GM03348 (cell line): ENCODE measurements at regions not wholly inside any gene's neighbourhood (a gene's known extent, or its start where the extent isn't known, plus 50 kb on each side); places are given as distances from the start of the nearest gene placed in this dataset.
A peak's percentile ranks its signal among the peaks of the same experiment; 100 is the strongest.

Experiments used
- DNase-seq: peaks from one replicate; pipeline ENCODE4 v3.0.0; 2012; ENCODE audit warnings: low spot score

DNA sequence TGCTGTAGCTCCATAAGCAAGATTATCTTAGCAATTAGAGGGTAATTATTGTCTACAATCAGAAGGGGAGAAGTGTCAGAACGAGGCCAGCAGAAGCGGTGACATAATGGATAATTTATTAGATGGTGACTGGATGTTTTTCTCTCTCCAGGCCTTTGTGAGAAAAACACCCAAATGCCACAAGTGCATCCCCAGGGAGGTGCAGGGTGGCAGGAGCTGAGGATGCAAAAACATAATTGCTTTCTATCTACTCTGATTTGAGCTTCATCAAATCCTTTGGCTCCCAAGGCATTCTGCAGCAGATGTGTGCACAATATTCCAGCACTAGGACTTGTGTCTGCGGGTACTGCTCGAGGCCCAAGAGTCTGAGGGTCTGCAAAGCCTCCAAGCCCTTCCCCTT lies 220.1 kb upstream of the SERP2 start:
- DNase-seq: no peak

DNA sequence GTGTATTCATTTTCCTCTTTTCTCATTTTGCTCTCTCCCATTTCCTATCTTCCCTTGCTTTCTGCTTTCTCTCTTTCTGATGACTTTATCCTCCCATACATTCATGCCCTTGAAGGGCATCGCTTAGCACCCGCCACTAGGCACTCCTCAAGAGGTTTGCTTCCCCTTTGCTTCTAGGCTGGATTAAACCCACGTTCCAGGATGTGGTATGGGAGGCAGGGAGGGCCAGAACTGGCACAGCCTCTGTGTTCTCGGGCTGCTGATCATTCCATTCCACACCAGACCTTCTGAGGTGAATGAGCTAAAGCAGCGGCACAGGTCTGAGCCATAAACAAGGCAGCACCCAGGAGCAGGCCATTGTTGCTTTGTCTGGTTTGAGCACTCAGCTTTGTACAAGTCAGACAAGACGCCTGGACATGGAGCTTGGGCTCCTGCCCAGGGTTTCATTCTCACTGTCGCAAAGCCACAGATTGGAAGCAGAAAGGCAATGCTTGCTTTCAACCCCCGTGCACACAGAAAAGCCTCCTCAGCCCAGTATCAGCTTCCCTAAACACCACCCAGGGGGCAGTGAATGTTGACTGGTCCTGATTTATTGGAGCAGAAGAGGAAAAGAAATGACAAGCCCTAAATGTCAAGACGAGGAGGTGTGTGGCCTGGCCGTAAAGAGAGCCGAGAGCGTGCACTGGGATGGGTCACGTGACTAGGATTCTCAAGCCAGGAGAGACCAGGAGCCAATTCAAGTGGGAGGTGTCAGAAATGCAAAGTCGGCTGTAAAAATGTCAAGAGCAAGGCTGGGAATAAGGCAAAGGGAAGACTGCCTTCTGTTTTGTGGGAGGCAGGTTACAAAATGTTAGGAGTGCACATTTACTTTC lies 218.0 kb upstream of the SERP2 start:
- peak; percentile 60 for DNase-seq

DNA sequence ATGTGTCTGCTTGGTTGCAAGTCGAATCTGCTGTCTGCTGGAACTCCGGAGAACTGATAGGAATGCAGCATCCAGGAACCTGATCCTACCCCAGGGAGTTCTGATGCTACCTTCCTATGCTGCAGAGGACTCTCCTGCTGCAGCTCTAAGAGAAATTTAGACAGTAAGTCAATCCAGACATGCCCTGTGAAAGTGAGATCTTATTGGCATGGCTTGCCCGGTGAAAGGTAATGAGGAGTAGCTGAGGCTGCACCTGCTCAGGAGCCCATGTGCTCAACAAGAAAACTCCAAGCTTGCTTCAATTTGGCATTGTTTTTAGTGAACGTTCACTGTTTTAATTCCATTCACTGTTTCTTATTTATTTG lies 217.3 kb upstream of the SERP2 start:
- DNase-seq: no peak

DNA sequence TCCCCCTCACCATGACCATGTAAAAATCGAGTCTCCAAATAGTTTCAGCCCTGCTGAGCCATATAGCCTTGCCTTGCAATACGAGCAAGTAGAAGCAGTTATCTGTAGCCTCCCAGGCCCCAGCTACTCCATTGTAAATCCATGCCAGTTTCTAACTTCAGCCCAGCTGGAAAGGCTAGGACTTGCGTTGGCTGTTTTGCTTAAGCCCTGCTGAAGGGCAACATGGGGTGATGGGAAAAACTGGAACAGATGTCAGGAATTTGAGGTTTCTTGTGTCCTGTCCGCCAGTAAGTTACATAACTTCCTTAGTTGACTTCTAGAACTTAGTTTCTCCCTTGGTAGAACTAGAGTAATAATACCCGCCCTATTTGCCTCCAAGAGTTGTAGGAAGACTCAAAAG lies 216.0 kb upstream of the SERP2 start:
- DNase-seq: no peak

DNA sequence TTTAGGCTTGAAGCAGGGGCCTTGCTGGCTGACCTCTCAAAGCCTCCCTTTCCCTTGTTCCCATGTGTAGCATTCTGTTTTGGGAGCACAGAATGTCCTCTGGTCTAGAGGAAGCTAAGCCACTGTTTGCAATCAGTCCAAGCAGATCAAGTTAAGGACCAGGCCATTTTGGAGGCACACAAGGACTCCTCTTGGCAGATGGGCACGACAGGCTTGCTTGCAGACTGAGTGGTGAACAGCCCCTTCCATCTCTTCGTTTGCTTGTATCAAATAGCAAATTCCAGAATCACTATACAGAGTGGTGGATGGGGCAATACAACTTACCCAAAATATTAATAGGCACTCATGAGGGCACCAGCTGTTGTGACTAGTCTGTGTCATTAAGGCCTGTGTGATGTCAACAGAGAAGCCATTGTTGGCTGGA lies 215.5 kb upstream of the SERP2 start:
- no peak for DNase-seq

DNA sequence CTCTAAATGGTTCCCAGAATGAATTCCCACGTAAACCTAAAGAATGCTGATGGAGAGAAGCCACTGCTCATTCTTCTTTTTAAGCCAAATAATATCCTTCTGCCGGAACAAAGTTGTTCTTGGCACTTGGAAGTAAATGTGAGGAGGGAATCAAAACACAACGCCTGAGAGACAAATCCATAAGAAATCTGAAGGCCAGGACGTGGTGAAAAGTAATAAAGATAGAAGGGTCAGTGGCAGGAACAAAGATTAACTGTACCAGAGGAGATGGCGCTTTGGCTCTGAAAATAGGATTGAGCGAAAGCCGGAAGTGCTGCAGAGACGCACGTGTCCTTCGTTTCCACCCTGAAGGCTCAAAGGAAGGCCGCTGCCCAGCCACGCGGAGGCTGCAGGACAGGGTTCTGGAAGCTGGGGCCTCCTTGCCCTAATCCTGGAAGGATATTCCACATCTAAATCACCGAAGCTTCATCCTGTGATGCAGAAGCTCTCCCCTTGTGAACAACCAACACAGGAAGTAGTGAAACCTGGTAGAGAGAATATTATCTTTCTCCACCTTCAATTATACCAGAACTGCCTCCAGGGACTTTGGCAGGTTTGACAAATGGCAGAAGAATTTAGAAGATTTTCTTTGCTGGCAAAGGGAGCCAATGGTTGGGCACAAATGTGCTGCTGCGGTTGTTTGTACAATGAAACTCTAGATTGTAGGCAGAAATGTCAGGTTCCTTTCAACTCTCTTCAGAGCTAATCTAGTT lies 214.6 kb upstream of the SERP2 start:
- no peak for DNase-seq

DNA sequence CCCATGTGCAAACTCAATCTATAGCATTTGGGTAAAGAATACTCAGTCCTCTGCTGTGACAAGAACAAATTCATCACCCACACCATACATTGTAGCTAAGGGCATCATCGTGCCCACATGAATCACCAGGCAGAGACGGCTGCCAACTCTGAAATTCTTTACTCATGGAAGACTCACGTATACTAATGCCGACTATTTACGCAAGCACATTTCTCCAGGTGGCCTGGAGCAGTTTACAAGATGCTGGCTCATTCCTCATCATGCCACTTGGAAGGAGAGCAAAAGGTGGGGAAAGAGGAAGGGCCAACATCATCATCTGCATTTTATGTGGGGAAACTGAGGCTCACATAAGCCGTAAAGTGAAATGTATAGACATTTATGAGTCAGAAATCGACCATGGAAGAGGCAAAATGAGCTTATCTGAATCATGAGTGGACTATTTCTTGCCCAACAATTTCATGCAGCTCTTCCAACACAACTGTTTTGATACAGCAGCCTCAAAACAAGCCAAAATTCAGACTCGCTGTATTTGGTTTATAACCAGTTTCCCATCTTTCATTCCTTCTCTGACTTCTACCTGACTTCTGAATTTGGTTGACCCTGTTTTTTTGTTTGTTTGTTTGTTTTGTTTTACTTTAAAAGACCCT lies 213.9 kb upstream of the SERP2 start:
- no peak for DNase-seq

DNA sequence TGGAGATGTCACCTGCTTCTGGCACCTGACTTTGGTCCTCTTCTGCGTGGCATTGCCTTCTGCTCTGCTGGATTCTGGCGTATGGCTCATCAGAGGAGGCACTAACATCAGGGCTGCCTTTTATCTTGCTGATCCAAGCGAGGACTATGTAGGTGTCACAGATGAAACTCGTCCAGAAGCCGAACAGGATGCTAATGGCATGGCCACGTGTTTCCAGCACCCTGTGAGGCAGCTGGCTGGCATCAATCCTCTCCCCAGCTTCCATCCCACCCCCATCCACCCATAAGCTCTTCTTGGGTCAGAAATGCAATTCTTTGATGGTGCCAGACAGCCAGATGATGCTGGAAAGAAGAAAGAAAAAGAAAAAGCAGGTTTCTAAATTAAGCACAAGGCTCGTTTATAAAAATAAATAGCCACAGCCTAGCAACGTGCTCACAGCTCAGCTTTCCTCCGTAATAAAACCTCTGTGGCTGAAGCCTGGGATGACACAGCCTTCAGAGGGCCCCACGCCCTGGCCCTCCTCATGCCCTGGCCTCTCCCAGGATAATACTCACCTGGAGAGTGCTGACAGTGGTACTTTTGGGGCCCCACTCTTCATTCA lies 212.9 kb upstream of the SERP2 start:
- DNase-seq: no peak

DNA sequence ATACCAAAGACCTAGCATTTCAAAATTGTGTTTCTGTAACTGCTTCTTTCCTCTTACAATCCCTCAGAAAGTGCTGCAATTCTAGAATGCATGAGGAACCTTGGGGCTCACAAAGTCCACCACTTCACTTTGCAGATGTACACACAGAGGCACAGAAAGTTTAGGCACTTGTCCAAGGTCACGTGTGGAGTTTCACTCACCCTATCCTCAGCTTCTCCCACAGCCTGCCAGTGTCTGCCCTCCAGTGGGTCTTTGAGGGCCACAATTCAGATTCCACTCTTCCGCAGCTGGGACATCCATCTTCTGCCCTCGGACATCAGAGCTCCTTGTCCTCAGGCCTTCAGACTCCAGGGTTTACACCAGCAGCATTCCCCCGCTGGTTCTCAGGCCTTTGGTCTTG lies 210.5 kb upstream of the SERP2 start:
- DNase-seq: no peak

DNA sequence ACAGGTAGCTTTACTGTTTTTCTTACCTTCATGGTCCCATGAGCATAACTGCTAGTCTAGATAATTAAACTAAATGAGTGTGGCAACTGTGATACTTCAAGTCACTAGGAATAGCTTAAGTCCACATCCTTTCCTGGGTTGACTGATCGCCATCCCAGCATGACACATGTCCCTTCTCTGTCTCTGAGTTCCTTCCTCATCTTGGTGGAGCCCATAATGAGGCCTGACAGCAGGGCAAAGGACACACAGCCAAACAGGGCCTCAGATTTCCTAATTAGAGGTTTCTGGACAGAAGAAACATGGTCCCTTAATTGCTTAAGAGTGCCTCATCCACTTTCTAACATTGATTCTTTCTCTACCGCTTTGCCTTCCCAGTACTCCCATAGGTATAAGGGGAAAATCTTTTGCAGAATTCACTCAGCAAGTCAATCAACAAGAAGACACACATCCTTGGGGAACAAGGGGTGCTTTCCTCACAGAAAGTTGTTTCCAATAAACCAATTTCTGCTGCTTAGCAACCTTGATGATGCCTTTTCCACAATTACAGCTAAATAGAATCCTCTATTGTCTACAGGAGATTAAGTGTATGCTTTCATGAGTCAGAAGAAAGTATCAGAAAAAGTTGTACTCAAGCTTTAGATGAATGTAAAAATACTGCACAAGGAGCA lies 208.3 kb upstream of the SERP2 start:
- no peak for DNase-seq

DNA sequence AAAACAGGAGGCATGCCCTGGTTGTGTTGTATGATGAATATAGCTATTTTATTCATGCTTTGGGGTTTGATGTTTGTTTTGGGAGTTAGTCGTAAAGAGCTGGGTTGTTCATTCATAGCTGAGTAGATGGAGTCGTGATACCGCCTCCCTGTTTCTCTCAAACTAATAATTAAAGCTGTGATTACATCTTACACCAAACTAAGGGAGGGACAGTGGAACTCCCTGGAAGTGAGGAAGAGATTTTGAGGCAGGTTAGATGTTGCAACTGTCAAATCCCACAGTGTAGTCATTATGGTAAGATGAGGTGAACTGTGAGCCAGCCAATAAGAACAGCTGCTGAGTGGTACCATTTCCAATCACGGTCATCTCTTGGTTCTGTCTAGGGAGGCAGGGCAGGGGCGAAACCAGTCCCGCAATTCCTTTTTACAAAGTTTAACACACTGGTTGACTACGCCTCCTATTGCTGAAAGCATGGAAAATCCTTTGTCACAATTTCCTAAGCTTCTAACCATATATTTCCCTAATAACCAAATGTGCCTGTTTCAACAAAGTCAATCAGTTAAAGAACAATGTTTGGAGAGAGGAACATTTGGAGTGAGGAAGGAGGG lies 207.6 kb upstream of the SERP2 start:
- no peak for DNase-seq

DNA sequence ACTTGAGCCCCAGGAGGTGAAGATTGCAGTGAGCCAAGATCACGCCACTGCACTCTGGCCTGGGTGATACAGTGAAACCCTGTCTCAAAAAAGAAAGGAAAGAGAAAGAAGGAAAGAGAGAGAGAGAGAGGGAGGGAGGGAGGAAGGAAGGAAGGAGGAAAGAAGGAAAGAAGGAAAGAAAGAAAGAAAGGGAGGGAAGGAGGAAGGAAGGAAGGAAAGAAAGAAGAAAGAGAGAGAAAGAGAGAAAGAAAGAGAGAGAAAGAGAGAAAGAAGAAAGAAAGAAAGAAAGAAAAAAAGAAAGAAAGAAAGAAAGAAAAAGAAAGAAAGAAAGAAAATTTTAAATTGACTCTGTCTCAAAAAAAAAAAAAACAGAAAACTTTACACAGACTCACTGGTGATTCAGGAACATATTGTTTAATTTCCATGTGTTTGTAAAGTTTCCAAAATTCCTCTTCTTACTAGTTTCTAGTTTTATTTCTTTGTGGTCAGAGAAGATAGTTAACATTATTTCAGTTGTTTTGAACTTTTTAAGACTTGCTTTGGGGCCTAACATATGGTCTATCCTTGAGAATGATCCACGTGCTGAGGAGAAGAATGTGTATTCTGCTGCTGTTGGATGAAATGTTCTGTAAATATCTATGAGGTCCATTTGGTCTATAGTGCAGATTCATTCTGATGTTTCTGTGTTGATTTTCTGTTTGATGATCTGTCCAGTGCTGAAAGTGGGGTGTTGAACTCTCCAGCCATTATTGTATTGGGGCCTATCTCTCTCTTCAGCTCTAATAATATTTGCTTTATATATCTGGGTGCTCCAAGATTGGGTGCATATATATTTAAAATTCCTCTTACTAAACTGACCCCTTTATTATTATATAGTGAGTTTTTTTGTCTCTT lies 204.4 kb upstream of the SERP2 start:
- DNase-seq: no peak

DNA sequence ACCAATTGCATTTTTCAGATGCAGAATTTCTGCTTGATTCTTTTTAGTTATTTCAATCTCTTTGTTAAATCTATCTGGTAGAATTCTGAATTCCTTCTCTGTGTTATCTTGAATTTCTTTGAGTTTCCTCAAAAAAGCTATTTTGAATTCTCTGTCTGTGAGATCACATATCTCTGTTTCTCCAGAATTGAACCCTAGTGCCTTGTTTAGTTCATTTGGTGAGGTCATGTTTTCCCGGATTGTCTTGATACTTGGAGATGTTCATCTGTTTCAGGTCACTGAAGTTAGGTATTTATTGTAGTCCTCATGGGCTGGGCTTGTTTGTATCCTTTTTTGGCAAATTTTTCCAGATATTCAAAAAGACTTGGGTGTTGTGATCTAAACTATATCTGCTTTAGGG lies 202.9 kb upstream of the SERP2 start:
- no peak for DNase-seq

DNA sequence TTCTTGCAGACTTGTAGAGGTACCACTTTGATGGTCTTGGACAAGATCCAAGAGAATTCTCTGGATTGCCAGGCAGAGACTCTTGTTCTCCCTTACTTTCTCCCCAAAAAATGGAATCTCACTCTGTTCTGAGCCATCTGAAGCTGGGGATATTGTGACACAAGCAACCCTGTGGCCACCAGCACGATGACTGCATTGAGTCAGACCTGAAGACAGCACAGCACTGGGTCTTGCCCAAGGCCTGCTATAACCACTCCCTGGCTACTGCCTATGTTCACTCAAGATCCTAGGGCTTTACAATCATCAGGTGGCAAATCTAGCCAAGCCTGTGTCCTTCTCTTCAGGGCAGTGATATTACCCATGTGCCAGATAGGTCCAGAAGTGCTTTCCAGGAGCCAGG lies 202.5 kb upstream of the SERP2 start:
- DNase-seq: no peak

DNA sequence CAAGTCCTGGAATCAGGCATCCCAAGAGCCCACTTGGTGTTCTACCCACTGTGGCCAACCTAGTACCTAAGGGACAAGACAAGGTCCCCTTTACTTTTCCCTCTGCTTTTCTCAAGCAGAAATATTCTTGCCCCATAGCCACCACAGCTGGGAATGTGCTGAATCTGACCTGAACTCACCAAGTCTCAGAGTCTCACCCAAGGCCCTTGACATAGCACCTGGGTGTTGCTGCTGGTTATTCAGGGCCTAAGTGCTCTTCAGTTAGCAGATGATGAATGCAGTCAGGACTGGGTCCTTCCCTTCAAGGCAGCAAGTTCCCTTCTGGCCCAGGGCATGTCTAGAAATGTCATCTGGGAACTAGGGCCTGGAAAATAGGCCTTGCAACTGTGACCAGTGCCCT lies 201.8 kb upstream of the SERP2 start:
- DNase-seq: no peak

DNA sequence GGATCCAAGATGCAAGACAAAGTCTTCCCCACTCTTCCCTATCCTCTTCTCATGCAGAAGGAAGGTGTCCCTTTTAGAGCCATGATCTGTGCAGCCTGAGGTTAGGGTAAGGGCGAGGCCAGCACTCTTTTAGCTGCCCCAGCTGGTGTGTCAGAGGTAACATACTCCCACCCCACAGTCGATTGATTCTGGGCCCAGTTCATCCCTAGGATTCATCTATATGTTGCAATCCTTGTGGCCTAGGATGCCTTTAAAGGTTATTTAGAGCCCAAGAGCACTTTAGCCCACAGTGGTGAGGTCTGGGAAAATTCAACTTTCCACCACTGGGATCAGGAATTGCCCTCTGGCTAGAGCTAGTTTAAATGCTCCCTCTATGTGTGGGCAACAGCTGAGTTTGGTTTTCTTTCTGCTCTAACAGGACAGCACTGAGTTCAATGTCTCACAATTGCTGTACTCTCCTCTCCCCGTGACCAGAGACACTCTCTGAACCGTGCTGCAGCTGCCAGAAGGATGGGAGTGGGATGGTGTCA lies 201.3 kb upstream of the SERP2 start:
- DNase-seq: no peak

DNA sequence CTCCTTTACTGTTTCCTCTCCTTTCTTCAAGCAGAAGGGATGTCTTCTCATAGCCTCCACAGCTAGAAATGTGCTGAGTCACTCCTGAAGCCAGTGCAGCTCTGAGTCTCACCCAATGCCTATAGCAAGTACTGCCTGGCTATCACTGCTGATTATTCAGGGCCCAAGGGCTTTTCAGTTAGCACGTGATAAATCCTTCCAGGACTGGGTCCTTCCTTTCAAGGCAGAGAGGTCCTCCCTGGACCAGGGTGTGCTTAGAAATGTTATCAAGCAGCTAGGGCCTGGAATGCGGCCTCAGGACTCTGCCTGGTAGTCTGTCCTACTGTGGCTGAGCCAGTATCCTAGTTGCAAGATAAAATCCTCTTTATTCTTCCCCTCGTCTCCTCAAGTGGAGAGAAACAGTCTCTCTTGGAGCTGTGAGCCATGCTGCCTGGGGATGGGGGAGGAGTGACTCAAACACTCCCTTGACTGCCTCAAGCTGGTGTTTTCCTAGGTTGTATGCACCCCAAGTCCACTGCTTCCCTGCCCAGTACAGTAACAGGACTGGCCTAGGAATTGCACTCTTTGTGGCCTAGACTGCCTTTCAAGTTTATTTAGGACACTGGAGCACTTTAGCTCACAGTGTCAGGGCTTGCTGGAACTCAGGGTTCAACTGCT lies 198.7 kb upstream of the SERP2 start:
- peak; percentile 35 for DNase-seq

DNA sequence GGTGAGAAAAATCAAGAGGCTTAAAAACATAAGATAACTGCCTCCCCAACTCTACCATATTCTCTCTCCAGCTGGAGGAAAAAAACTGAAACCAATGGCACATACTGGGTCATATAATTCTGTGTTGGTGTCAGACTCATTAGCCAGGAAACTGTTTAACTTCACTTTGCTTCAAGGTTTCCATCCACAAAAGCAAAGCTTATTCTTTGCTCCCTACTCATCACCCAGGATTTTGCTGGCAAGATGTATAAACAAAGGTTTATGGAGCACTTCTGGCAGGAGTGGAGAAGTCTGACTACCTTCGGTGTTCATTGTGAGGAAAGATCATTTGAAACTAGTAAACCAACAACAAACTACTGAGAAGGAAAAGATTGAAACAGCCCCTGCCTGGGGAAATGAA lies 197.5 kb upstream of the SERP2 start:
- no peak for DNase-seq

DNA sequence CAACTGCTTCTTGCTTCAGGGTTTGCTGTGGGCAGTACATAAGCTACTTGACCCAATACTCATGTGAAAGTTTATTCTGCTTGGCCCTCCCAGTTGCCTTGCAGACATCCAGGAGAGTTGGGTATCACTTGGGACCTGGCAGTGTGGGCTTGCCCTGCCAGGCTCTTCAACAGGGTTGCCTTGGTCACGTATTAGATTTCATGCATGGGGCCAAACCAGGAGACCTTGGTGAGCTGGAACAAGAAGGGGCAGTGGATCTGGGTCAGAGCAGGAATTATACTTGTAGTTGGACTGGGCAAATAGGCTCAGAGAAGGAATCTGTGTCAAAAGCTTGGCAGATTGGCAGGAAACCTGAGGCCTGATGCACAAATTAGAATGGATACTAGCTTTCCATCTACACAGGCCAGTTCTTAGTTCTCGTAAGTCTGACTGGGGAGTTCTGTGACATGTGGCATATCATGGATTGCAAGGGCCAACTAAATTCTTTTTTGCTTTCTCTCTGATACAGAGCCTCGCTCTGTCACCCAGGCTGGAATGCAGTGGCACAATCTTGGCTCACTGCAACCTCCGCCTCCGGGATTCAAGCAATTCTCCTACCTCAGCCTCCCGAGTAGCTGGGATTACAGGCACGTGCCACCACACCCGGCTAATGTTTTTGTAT lies 192.6 kb upstream of the SERP2 start:
- DNase-seq: no peak
